ENCODE measurements at regions not wholly inside any gene's neighbourhood (a gene's known extent, or its start where the extent isn't known, plus 50 kb on each side); places are given as distances from the start of the nearest gene placed in this dataset.
A peak's percentile ranks its signal among the peaks of the same experiment; 100 is the strongest.
"Not testable (repeated sequence)": the region's sequence is repeated elsewhere in the genome, so short reads cannot be mapped to it uniquely, and the experiment has no call there.

DNA sequence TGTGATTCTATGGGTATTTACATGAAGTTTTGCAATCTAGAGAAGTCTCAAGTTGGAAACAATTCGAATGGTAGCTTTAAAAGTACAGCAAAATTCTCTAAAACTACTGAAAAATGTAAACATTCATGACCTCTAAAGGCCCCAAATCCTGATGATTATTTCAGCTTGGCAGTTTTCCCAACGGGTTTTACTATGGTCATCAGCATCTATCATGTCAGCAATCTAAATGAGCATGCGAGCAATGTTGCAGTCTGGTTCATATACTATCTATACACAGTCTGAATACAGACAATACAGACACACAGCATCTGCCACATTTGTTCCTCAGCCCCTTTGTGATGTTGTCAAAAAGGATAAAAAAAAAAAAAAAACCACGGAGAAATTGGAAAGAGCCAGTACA lies 790.3 kb upstream of the HTR2C start:
- Histone ChIP-seq H2BK5ac (ENCODE audit: low read depth, low read length, poor library complexity, severe bottlenecking) (no peak overlapping the region), H3K9ac (ENCODE audit: low read length) (no peak overlapping the region), H2BK12ac (ENCODE audit: low read length in 2 of 2) (no peak overlapping the region), H3K27me3 (ENCODE audit: control insufficient read depth in 1 of 2, insufficient read depth in 1 of 2, low read length in 2 of 2) (peaks cover 0 to 13% of the 10 kb centered on the region in 2 experiments), H2BK15ac (ENCODE audit: low read depth, poor library complexity, severe bottlenecking) (no peak overlapping the region), H2AFZ (ENCODE audit: low read depth, low read length) (no peak overlapping the region), H3K18ac (ENCODE audit: low read depth in 1 of 2, low read length in 2 of 2) (no peak overlapping the region), H3K23ac (ENCODE audit: low read length in 2 of 2) (no peak overlapping the region), H2AK5ac (ENCODE audit: low read length, severe bottlenecking) (no peak overlapping the region), H4K91ac (ENCODE audit: low read length) (no peak overlapping the region), H3K27ac (ENCODE audit: low read length, poor library complexity, severe bottlenecking) (no peak overlapping the region), H3K36me3 (ENCODE audit: control insufficient read depth in 1 of 2, insufficient read depth in 2 of 2, low read depth in 1 of 2, low read length in 2 of 2) (no peaks in the 10 kb centered on the region), H3K4me3 (ENCODE audit: insufficient read depth in 1 of 2, low read depth in 1 of 2, low read length in 2 of 2) (no peak overlapping the region), H3K4ac (ENCODE audit: low read depth in 1 of 2, low read length in 2 of 2) (no peak overlapping the region), H3K4me2 (ENCODE audit: low read length, poor library complexity, severe bottlenecking) (no peak overlapping the region), H3K4me1 (ENCODE audit: control insufficient read depth, insufficient read depth, low read depth, low read length) (no peaks in the 10 kb centered on the region), H3K79me1 (replicated peaks; ENCODE audit: low read length, poor library complexity, severe bottlenecking) (no peaks in the 10 kb centered on the region), H3K9me3 (ENCODE audit: control insufficient read depth, low read length) (no peaks in the 10 kb centered on the region), H4K8ac (ENCODE audit: low read length) (no peak overlapping the region), H2BK120ac (ENCODE audit: low read depth, low read length) (no peak overlapping the region), H3K14ac (ENCODE audit: low read length in 2 of 2) (no peak overlapping the region)
- peak; percentile 45 for DNase-seq
- 12% methylated on average over 2 of the region's 4 CpGs for WGBS

DNA sequence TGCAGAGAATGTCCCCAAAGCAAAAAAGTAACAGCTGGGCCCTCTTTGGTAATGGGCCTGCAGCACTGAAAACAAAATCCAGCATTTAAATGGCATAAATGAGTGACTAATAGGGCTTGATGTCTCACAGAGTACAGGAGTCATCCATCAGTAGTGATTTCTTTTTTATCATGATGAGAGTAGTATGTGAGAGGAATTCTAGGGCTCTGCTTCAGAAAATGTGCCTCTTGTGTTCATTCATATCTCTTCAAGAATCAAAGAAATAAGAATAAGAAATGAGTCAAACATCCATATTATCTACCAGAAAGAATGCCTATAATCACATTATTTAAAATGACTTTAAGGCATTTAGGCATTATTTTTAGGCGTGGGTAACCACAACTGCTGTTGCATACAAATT lies 792.9 kb upstream of the HTR2C start:
- Histone ChIP-seq H3K4me1 (ENCODE audit: control insufficient read depth, insufficient read depth, low read depth, low read length) (no peaks in the 10 kb centered on the region), H3K18ac (ENCODE audit: low read depth in 1 of 2, low read length in 2 of 2) (no peak overlapping the region), H2AFZ (ENCODE audit: low read depth, low read length) (no peak overlapping the region), H3K36me3 (ENCODE audit: control insufficient read depth in 1 of 2, insufficient read depth in 2 of 2, low read depth in 1 of 2, low read length in 2 of 2) (no peaks in the 10 kb centered on the region), H4K8ac (ENCODE audit: low read length) (no peak overlapping the region), H2BK15ac (ENCODE audit: low read depth, poor library complexity, severe bottlenecking) (no peak overlapping the region), H3K4ac (ENCODE audit: low read depth in 1 of 2, low read length in 2 of 2) (no peak overlapping the region), H4K91ac (ENCODE audit: low read length) (no peak overlapping the region), H3K79me1 (replicated peaks; ENCODE audit: low read length, poor library complexity, severe bottlenecking) (no peaks in the 10 kb centered on the region), H3K4me2 (ENCODE audit: low read length, poor library complexity, severe bottlenecking) (no peak overlapping the region), H2BK5ac (ENCODE audit: low read depth, low read length, poor library complexity, severe bottlenecking) (no peak overlapping the region), H3K27ac (ENCODE audit: low read length, poor library complexity, severe bottlenecking) (no peak overlapping the region), H3K9ac (ENCODE audit: low read length) (no peak overlapping the region), H2AK5ac (ENCODE audit: low read length, severe bottlenecking) (no peak overlapping the region), H3K23ac (ENCODE audit: low read length in 2 of 2) (no peak overlapping the region), H3K27me3 (ENCODE audit: control insufficient read depth in 1 of 2, insufficient read depth in 1 of 2, low read length in 2 of 2) (peaks cover 0 to 17% of the 10 kb centered on the region in 2 experiments), H3K4me3 (ENCODE audit: insufficient read depth in 1 of 2, low read depth in 1 of 2, low read length in 2 of 2) (no peak overlapping the region), H2BK120ac (ENCODE audit: low read depth, low read length) (no peak overlapping the region), H3K9me3 (ENCODE audit: control insufficient read depth, low read length) (no peaks in the 10 kb centered on the region), H3K14ac (ENCODE audit: low read length in 2 of 2) (no peak overlapping the region), H2BK12ac (ENCODE audit: low read length in 2 of 2) (no peak overlapping the region)
- no peak for DNase-seq
- WGBS = no CpG with 5 or more reads among the region's 1 CpG

- H3K27me3 ChIP-seq (ENCODE audit: control insufficient read depth in 1 of 2, insufficient read depth in 1 of 2, low read length in 2 of 2) = peaks cover 0 to 13% of the 10 kb centered on the region in 2 experiments
- not testable (repeated sequence) for H2BK15ac ChIP-seq (ENCODE audit: low read depth, poor library complexity, severe bottlenecking); H3K36me3 ChIP-seq (ENCODE audit: control insufficient read depth in 1 of 2, insufficient read depth in 2 of 2, low read depth in 1 of 2, low read length in 2 of 2); H2BK5ac ChIP-seq (ENCODE audit: low read depth, low read length, poor library complexity, severe bottlenecking); DNase-seq; H4K8ac ChIP-seq (ENCODE audit: low read length); H2BK12ac ChIP-seq (ENCODE audit: low read length in 2 of 2); H3K18ac ChIP-seq (ENCODE audit: low read depth in 1 of 2, low read length in 2 of 2); H3K14ac ChIP-seq (ENCODE audit: low read length in 2 of 2); H3K4me3 ChIP-seq (ENCODE audit: insufficient read depth in 1 of 2, low read depth in 1 of 2, low read length in 2 of 2); H2AK5ac ChIP-seq (ENCODE audit: low read length, severe bottlenecking); H2AFZ ChIP-seq (ENCODE audit: low read depth, low read length); H4K91ac ChIP-seq (ENCODE audit: low read length); H3K4ac ChIP-seq (ENCODE audit: low read depth in 1 of 2, low read length in 2 of 2); H3K9me3 ChIP-seq (ENCODE audit: control insufficient read depth, low read length); H3K9ac ChIP-seq (ENCODE audit: low read length); H2BK120ac ChIP-seq (ENCODE audit: low read depth, low read length); H3K4me2 ChIP-seq (ENCODE audit: low read length, poor library complexity, severe bottlenecking); H3K79me1 ChIP-seq (replicated peaks; ENCODE audit: low read length, poor library complexity, severe bottlenecking); H3K4me1 ChIP-seq (ENCODE audit: control insufficient read depth, insufficient read depth, low read depth, low read length); H3K27ac ChIP-seq (ENCODE audit: low read length, poor library complexity, severe bottlenecking); H3K23ac ChIP-seq (ENCODE audit: low read length in 2 of 2)
- WGBS = 77% methylated on average over 6 of the region's 6 CpGs
These were observed 799.1 kb upstream of the HTR2C start for GRCh38 chrX:113784754-113785153.

DNA sequence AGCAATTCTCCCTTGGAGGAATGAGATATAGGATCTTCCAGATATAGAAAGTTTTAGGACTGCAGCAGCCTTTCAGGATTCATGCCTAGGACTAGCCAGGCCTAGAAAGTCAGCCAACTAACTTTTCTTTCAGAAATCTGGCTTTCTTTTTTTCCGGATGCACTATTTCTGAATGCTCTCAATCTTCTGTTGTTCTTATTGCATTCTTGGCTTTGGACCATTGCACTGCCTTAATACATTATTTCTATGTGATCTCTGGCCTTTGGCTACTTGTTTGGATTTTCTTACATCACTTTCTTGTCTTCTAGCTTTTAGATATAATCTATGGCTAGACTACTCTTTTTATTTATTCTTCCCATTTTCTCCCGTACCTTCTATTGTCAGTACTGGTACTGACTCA lies 813.1 kb upstream of the HTR2C start:
- H4K8ac ChIP-seq (ENCODE audit: low read length) = no peak overlapping the region

More for the DNA sequence above, 813.1 kb upstream of the HTR2C start:
- no peaks in the 10 kb centered on the region for H3K36me3 ChIP-seq (ENCODE audit: control insufficient read depth in 1 of 2, insufficient read depth in 2 of 2, low read depth in 1 of 2, low read length in 2 of 2)
- H2AFZ ChIP-seq (ENCODE audit: low read depth, low read length) = no peak overlapping the region
- no peak overlapping the region for H2BK5ac ChIP-seq (ENCODE audit: low read depth, low read length, poor library complexity, severe bottlenecking)
- peaks cover 0 to 17% of the 10 kb centered on the region in 2 experiments for H3K27me3 ChIP-seq (ENCODE audit: control insufficient read depth in 1 of 2, insufficient read depth in 1 of 2, low read length in 2 of 2)
- H3K18ac ChIP-seq (ENCODE audit: low read depth in 1 of 2, low read length in 2 of 2) = no peak overlapping the region
- no peak overlapping the region for H2BK120ac ChIP-seq (ENCODE audit: low read depth, low read length)
- H3K4me3 ChIP-seq (ENCODE audit: insufficient read depth in 1 of 2, low read depth in 1 of 2, low read length in 2 of 2) = no peak overlapping the region
- DNase-seq = no peak
- H4K91ac ChIP-seq (ENCODE audit: low read length) = no peak overlapping the region
- H2BK12ac ChIP-seq (ENCODE audit: low read length in 2 of 2) = no peak overlapping the region
- H3K14ac ChIP-seq (ENCODE audit: low read length in 2 of 2) = no peak overlapping the region
- H2AK5ac ChIP-seq (ENCODE audit: low read length, severe bottlenecking) = no peak overlapping the region
- no peaks in the 10 kb centered on the region for H3K4me1 ChIP-seq (ENCODE audit: control insufficient read depth, insufficient read depth, low read depth, low read length)
- no peaks in the 10 kb centered on the region for H3K79me1 ChIP-seq (replicated peaks; ENCODE audit: low read length, poor library complexity, severe bottlenecking)
- no peak overlapping the region for H2BK15ac ChIP-seq (ENCODE audit: low read depth, poor library complexity, severe bottlenecking)
- H3K4me2 ChIP-seq (ENCODE audit: low read length, poor library complexity, severe bottlenecking) = no peak overlapping the region
- WGBS = no CpG with 5 or more reads among the region's 2 CpGs
- no peaks in the 10 kb centered on the region for H3K9me3 ChIP-seq (ENCODE audit: control insufficient read depth, low read length)
- no peak overlapping the region for H3K27ac ChIP-seq (ENCODE audit: low read length, poor library complexity, severe bottlenecking)
- peak overlapping the region; percentile 45 for H3K9ac ChIP-seq (ENCODE audit: low read length)
- H3K4ac ChIP-seq (ENCODE audit: low read depth in 1 of 2, low read length in 2 of 2) = no peak overlapping the region
- H3K23ac ChIP-seq (ENCODE audit: low read length in 2 of 2) = no peak overlapping the region
